ENCODE measurements at regions not wholly inside any gene's neighbourhood (a gene's known extent, or its start where the extent isn't known, plus 50 kb on each side); places are given as distances from the start of the nearest gene placed in this dataset.

DNA sequence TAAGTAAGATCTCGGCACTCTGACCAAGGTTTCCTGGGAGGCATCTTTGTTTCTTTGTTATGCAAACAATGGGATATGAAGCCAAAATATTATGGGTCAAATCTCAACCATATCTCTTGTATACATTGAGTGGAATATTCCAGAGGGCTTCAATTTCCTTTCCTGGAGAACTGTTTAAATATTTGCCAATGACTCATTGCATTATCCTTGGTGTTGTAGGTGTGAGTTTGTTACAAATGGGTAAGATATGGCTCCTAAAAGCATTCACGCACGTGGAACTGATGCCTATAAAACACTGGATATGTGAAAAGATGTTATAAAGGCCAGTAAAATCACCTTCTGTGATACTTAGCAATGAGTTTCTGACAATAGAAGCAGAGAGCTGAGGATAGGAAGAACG is 150.5 kb upstream of the WDR1 start:
- no peak overlapping the region for H3K4me3 ChIP-seq (ENCODE audit: low read length)
- H3K79me2 ChIP-seq (ENCODE audit: low read length): no peaks in the 10 kb centered on the region
- H2AFZ ChIP-seq (ENCODE audit: low read length): no peak overlapping the region
- no peak for DNase-seq
- H4K20me1 ChIP-seq (ENCODE audit: insufficient read depth, low read length): no peaks in the 10 kb centered on the region
- no peak overlapping the region for H3K27ac ChIP-seq (ENCODE audit: low read length)
- no peaks in the 10 kb centered on the region for H3K9me3 ChIP-seq (replicated peaks; ENCODE audit: insufficient read depth, low read length)
- no peaks in the 10 kb centered on the region for H3K27me3 ChIP-seq (replicated peaks; ENCODE audit: insufficient read depth, low read length)
- H3K9me2 ChIP-seq (replicated peaks; ENCODE audit: insufficient read depth, low read length): no peaks in the 10 kb centered on the region
- no peaks in the 10 kb centered on the region for H3K4me1 ChIP-seq (ENCODE audit: low read length)
- no peak overlapping the region for H3K4me2 ChIP-seq (ENCODE audit: low read depth, low read length)
- no peaks in the 10 kb centered on the region for H3K36me3 ChIP-seq (replicated peaks; ENCODE audit: insufficient read depth, low read length)
- TF ChIP-seq EZH2phosphoT487 (IDR thresholded peaks at IDR 0.05; ENCODE audit: low read length) (no peak), CTCF (IDR thresholded peaks at IDR 0.05; ENCODE audit: low read length) (no peak), EZH2 (optimal IDR thresholded peaks at IDR 0.05; ENCODE audit: low read depth, low read length) (no peak)
- no peaks in the 10 kb centered on the region for H3F3A ChIP-seq (ENCODE audit: insufficient read depth, low read length)
- no peak overlapping the region for H3K9ac ChIP-seq (ENCODE audit: low read length)

DNA sequence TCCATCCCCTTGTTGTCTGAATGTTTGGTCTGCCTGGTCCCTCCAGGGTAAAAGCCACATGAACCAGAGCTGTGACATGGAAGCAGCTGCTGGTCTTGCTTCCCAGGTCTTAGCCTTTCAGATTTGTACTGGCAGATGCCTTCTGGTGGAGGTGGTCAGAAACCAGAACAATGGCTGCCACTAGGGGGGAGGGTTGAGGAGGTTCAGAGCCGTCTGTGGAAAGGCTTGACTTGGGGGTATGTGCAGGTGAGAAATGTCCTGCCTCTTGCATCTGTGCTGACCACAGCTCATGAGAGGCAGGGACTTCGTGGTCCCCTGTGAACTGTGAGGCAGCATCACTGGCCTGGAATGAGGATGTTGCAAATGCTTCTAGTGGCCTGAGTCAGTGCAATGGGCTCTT is 144.2 kb upstream of the WDR1 start:
- no peak for DNase-seq
- Histone ChIP-seq H2AFZ (ENCODE audit: low read length) (no peak overlapping the region), H3K4me2 (ENCODE audit: low read depth, low read length) (no peak overlapping the region), H4K20me1 (ENCODE audit: insufficient read depth, low read length) (no peaks in the 10 kb centered on the region), H3K9me2 (replicated peaks; ENCODE audit: insufficient read depth, low read length) (no peaks in the 10 kb centered on the region), H3K4me1 (ENCODE audit: low read length) (no peaks in the 10 kb centered on the region), H3K79me2 (ENCODE audit: low read length) (no peaks in the 10 kb centered on the region), H3K27ac (ENCODE audit: low read length) (no peak overlapping the region), H3K9ac (ENCODE audit: low read length) (no peak overlapping the region), H3K27me3 (replicated peaks; ENCODE audit: insufficient read depth, low read length) (no peaks in the 10 kb centered on the region), H3K9me3 (replicated peaks; ENCODE audit: insufficient read depth, low read length) (no peaks in the 10 kb centered on the region), H3K36me3 (replicated peaks; ENCODE audit: insufficient read depth, low read length) (no peaks in the 10 kb centered on the region), H3K4me3 (ENCODE audit: low read length) (no peak overlapping the region), H3F3A (ENCODE audit: insufficient read depth, low read length) (no peaks in the 10 kb centered on the region)
- TF ChIP-seq EZH2phosphoT487 (IDR thresholded peaks at IDR 0.05; ENCODE audit: low read length) (no peak), CTCF (IDR thresholded peaks at IDR 0.05; ENCODE audit: low read length) (no peak), EZH2 (optimal IDR thresholded peaks at IDR 0.05; ENCODE audit: low read depth, low read length) (no peak)

DNA sequence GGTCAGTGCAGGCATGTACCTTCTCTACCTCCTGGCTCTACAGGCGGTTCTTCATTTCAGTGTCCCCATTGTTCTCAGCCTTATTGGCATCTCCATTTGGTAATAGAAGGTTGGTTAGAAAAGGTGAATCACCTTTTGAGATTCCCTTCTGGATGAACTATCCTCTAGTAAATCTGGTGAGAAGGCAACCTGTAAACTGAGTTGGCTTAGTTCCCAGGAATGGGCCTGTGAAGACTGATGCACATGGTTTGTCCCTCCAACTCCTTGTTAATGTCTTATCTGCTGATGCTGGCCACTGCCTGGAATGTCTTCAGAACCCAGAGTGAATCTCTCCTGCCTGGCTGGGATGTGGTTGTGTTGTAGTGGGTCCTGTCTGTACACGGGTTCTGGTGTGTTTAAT is 143.4 kb upstream of the WDR1 start:
- no peaks in the 10 kb centered on the region for H3K9me3 ChIP-seq (replicated peaks; ENCODE audit: insufficient read depth, low read length)
- DNase-seq: no peak
- H3K9ac ChIP-seq (ENCODE audit: low read length): no peak overlapping the region
- no peaks in the 10 kb centered on the region for H3K9me2 ChIP-seq (replicated peaks; ENCODE audit: insufficient read depth, low read length)
- TF ChIP-seq EZH2 (optimal IDR thresholded peaks at IDR 0.05; ENCODE audit: low read depth, low read length) (no peak), CTCF (IDR thresholded peaks at IDR 0.05; ENCODE audit: low read length) (no peak), EZH2phosphoT487 (IDR thresholded peaks at IDR 0.05; ENCODE audit: low read length) (no peak)
- no peaks in the 10 kb centered on the region for H3K4me1 ChIP-seq (ENCODE audit: low read length)
- no peaks in the 10 kb centered on the region for H3F3A ChIP-seq (ENCODE audit: insufficient read depth, low read length)
- no peak overlapping the region for H3K4me2 ChIP-seq (ENCODE audit: low read depth, low read length)
- H3K79me2 ChIP-seq (ENCODE audit: low read length): no peaks in the 10 kb centered on the region
- H3K27me3 ChIP-seq (replicated peaks; ENCODE audit: insufficient read depth, low read length): no peaks in the 10 kb centered on the region
- no peaks in the 10 kb centered on the region for H4K20me1 ChIP-seq (ENCODE audit: insufficient read depth, low read length)
- H3K36me3 ChIP-seq (replicated peaks; ENCODE audit: insufficient read depth, low read length): no peaks in the 10 kb centered on the region
- no peak overlapping the region for H3K27ac ChIP-seq (ENCODE audit: low read length)
- H3K4me3 ChIP-seq (ENCODE audit: low read length): no peak overlapping the region
- no peak overlapping the region for H2AFZ ChIP-seq (ENCODE audit: low read length)
